B cell (primary cell): ENCODE measurements at regions not wholly inside any gene's neighbourhood (a gene's known extent, or its start where the extent isn't known, plus 50 kb on each side); places are given as distances from the start of the nearest gene placed in this dataset.

ENCODE experiments used
- ATAC-seq: fragments of 200-7000 bp; cut with Tn5 transposase; one replicate; pipeline ENCODE4 v1.10.0; 2021; ENCODE audit warnings: low read depth, mild to moderate bottlenecking, moderate number of reproducible peaks, moderate library complexity
- CTCF ChIA-PET: fragments of 350-600 bp; sonication (Branson Sonifier 250); formaldehyde crosslinking; loops from one replicate; lab custom pipeline; 2021; ENCODE audit warnings: antibody characterized with exemption, inconsistent platforms; lab: Charles Lee
- POLR2A ChIA-PET: fragments of 350-600 bp; sonication (Branson Sonifier 250); formaldehyde crosslinking; loops from one replicate; lab custom pipeline; 2021; ENCODE audit warnings: antibody characterized with exemption; lab: Charles Lee
- DNase-seq: peaks from one replicate; pipeline ENCODE4 v3.0.0; 2013
- H2AFZ ChIP-seq: 2 replicates; pipeline ENCODE4 v1.6.1; 2012; ENCODE audit warnings: mild to moderate bottlenecking, low read depth, low read length; ENCODE audit not compliant: insufficient read depth, poor library complexity, severe bottlenecking
- H3K27ac ChIP-seq, 2 donors: 1 replicate in 1 of 2; 2 replicates in 1 of 2; pipeline ENCODE4 v1.5.1; 2012 to 2013; ENCODE audit warnings: low read length in 2 of 2, mild to moderate bottlenecking in 2 of 2, moderate library complexity in 1 of 2
- H3K27me3 ChIP-seq, 4 experiments: fragments of 200-600 bp in 1 of 4; sonication (generic) in 1 of 4; replicated peaks in 1 of 4; 1 replicate in 2 of 4; 2 replicates in 2 of 4; pipeline versions ENCODE4 v1.6.1 to v1.7.0; 2013 to 2016; ENCODE audit warnings: low read length in 3 of 4, mild to moderate bottlenecking in 2 of 4, mixed read lengths in 1 of 4, moderate library complexity in 1 of 4; ENCODE audit not compliant: insufficient read depth in 4 of 4, control insufficient read depth in 3 of 4; ENCODE audit errors: control extremely low read depth in 1 of 4
- H3K36me3 ChIP-seq, 2 experiments: replicated peaks in 1 of 2; 1 replicate in 1 of 2; 2 replicates in 1 of 2; pipeline versions ENCODE4 v1.6.1 to v1.7.1; 2013; ENCODE audit warnings: low read length in 1 of 2; ENCODE audit not compliant: insufficient read depth in 2 of 2, control insufficient read depth in 1 of 2; ENCODE audit errors: control extremely low read depth in 1 of 2, extremely low read depth in 1 of 2
- H3K4me1 ChIP-seq, 2 donors: fragments of 200-600 bp in 1 of 2; sonication (generic) in 1 of 2; 1 replicate in 1 of 2; 2 replicates in 1 of 2; pipeline versions ENCODE4 v1.5.1 to v1.6.1; 2013 to 2017; ENCODE audit warnings: low read length in 2 of 2; ENCODE audit not compliant: control insufficient read depth in 2 of 2, insufficient read depth in 2 of 2
- H3K4me2 ChIP-seq: replicated peaks from 2 replicates; pipeline ENCODE3; 2012; ENCODE audit warnings: mild to moderate bottlenecking, low read depth, low read length; ENCODE audit not compliant: poor library complexity, severe bottlenecking
- H3K4me3 ChIP-seq, 5 experiments: fragments of 200-600 bp in 1 of 5; sonication (generic) in 1 of 5; 1 replicate in 3 of 5; 2 replicates in 2 of 5; pipeline versions ENCODE4 v1.5.1 to v1.7.0; 2011 to 2016; ENCODE audit warnings: low read length in 4 of 5, mild to moderate bottlenecking in 4 of 5, low read depth in 2 of 5, control low read depth in 1 of 5, moderate library complexity in 1 of 5; ENCODE audit not compliant: insufficient read depth in 1 of 5; ENCODE audit errors: control extremely low read depth in 1 of 5, extremely low read depth in 1 of 5
- H3K79me2 ChIP-seq: fragments of 200-600 bp; sonication (generic); one replicate; pipeline ENCODE4 v1.6.0; 2016; ENCODE audit warnings: low read length; ENCODE audit not compliant: control insufficient read depth, insufficient read depth
- H3K9ac ChIP-seq: fragments of 200-600 bp; sonication (generic); 2 replicates; pipeline ENCODE4 v1.6.1; 2017; ENCODE audit warnings: mild to moderate bottlenecking, low read length, moderate library complexity
- H3K9me3 ChIP-seq, 3 donors: one replicate each; pipeline versions ENCODE4 v1.6.1 to v1.7.1; 2013; ENCODE audit warnings: low read length in 2 of 3; ENCODE audit not compliant: control insufficient read depth in 2 of 3, insufficient read depth in 1 of 3; ENCODE audit errors: control extremely low read depth in 1 of 3
- H4K20me1 ChIP-seq: 2 replicates; pipeline ENCODE4 v1.6.0; 2012; ENCODE audit warnings: mild to moderate bottlenecking, low read length; ENCODE audit not compliant: insufficient read depth, control insufficient read depth, poor library complexity, severe bottlenecking
- H3K27ac Mint-ChIP-seq: one replicate; pipeline ENCODE4 v1.8.0; 2021; ENCODE audit warnings: mixed read lengths
- H3K27me3 Mint-ChIP-seq: one replicate; pipeline ENCODE4 v1.8.0; 2021; ENCODE audit warnings: mixed read lengths
- H3K4me1 Mint-ChIP-seq: one replicate; pipeline ENCODE4 v1.8.0; 2021; ENCODE audit warnings: mixed read lengths
- H3K4me3 Mint-ChIP-seq: one replicate; pipeline ENCODE4 v1.8.0; 2021; ENCODE audit warnings: mixed read lengths
- H3K9me3 Mint-ChIP-seq: one replicate; pipeline ENCODE4 v1.8.0; 2022; ENCODE audit warnings: mixed read lengths; ENCODE audit not compliant: insufficient read depth
- CTCF ChIP-seq: fragments of 200-600 bp; IDR thresholded peaks from one replicate; pipeline ENCODE4 v1.8.0; 2022; ENCODE audit warnings: antibody characterized with exemption, mild to moderate bottlenecking
- EZH2 ChIP-seq: IDR thresholded peaks from 2 replicates; pipeline ENCODE4 v1.6.1; 2012; ENCODE audit warnings: borderline replicate concordance, low read depth, mild to moderate bottlenecking, moderate library complexity, low read length; ENCODE audit not compliant: insufficient read depth, poor library complexity, severe bottlenecking
- WGBS: methylation state at CpG from one replicate; pipeline ENCODE4 v1.1.5; 2013; ENCODE audit warnings: missing lambda C conversion rate; ENCODE audit not compliant: insufficient coverage; 5-methylcytosine and 5-hydroxymethylcytosine counted together
- intact Hi-C: fragments of 100-400 bp; cut with micrococcal nuclease; formaldehyde crosslinking; loops from one replicate; pipeline ENCODE4 v1.10.0; 2022

- no peak for DNase-seq
- H3K4me2 ChIP-seq = no peak overlapping the region
- H2AFZ ChIP-seq = no peak overlapping the region
- H3K4me3 ChIP-seq = no peak overlapping the region
- no peak overlapping the region for H3K4me3 Mint-ChIP-seq
- H3K9me3 Mint-ChIP-seq = peaks cover 4% of the 10 kb centered on the region
- H4K20me1 ChIP-seq = no peaks in the 10 kb centered on the region
- TF ChIP-seq CTCF = no peak
- TF ChIP-seq EZH2 = no peak
- POLR2A ChIA-PET = no interaction called here
- H3K27ac Mint-ChIP-seq = no peak overlapping the region
- no peaks in the 10 kb centered on the region for H3K27me3 Mint-ChIP-seq
- H3K9me3 ChIP-seq = peaks cover 0 to 10% (median 7%) of the 10 kb centered on the region in 3 donors
- H3K9ac ChIP-seq = no peak overlapping the region
- CTCF ChIA-PET = no interaction called here
- no peaks in the 10 kb centered on the region for H3K36me3 ChIP-seq
- no peak for ATAC-seq
- H3K27me3 ChIP-seq = no peaks in the 10 kb centered on the region
- intact Hi-C loops = no loop called here
- WGBS = 29% methylated on average over 6 of the region's 8 CpGs
- no peaks in the 10 kb centered on the region for H3K79me2 ChIP-seq
- no peak overlapping the region for H3K27ac ChIP-seq
- no peaks in the 10 kb centered on the region for H3K4me1 Mint-ChIP-seq
- H3K4me1 ChIP-seq = no peaks in the 10 kb centered on the region
Measured at GRCh38 chr6:140897804-140898573, 1234.7 kb upstream of the GJE1 start.

- peaks cover 0 to 10% (median 7%) of the 10 kb centered on the region in 3 donors for H3K9me3 ChIP-seq
- H3K4me3 Mint-ChIP-seq = no peak overlapping the region
- H3K9ac ChIP-seq = no peak overlapping the region
- ChIA-PET CTCF (no interaction called here), POLR2A (no interaction called here)
- no peaks in the 10 kb centered on the region for H3K79me2 ChIP-seq
- H3K4me1 Mint-ChIP-seq = no peaks in the 10 kb centered on the region
- TF ChIP-seq CTCF (no peak), EZH2 (no peak)
- ATAC-seq (no peak), DNase-seq (no peak)
- H3K27me3 ChIP-seq = no peaks in the 10 kb centered on the region
- WGBS = 90% methylated on average over 2 of the region's 3 CpGs
- H2AFZ ChIP-seq = no peak overlapping the region
- no peaks in the 10 kb centered on the region for H3K4me1 ChIP-seq
- H4K20me1 ChIP-seq = no peaks in the 10 kb centered on the region
- no peaks in the 10 kb centered on the region for H3K27me3 Mint-ChIP-seq
- H3K27ac Mint-ChIP-seq = no peak overlapping the region
- no peaks in the 10 kb centered on the region for H3K36me3 ChIP-seq
- no peak overlapping the region for H3K4me3 ChIP-seq
- no peak overlapping the region for H3K27ac ChIP-seq
- peaks cover 4% of the 10 kb centered on the region for H3K9me3 Mint-ChIP-seq
- no peak overlapping the region for H3K4me2 ChIP-seq
- intact Hi-C loops = no loop called here
Measured at GRCh38 chr6:140897349-140897748, 1235.4 kb upstream of the GJE1 start.
